Upper lobe of left lung (tissue), 4 donors: ENCODE measurements at regions not wholly inside any gene's neighbourhood (a gene's known extent, or its start where the extent isn't known, plus 50 kb on each side); places are given as distances from the start of the nearest gene placed in this dataset.

Source experiments
- CTCF ChIP-seq, 6 experiments: fragments of 450-650 bp in 4 of 6; fragments of 200-600 bp in 2 of 6; sonication (generic) in 2 of 6; IDR thresholded peaks; one replicate each; pipeline ENCODE4 v1.5.1; 2016 to 2019; ENCODE audit warnings: antibody characterized with exemption in 6 of 6
- EP300 ChIP-seq, 4 donors: sonication (generic); formaldehyde crosslinking; IDR thresholded peaks; one replicate each; pipeline ENCODE4 v1.5.1; 2017; ENCODE audit warnings: antibody characterized with exemption in 4 of 4, control low read depth in 2 of 4
- POLR2A ChIP-seq, 4 donors: fragments of 450-650 bp; IDR thresholded peaks; one replicate each; pipeline ENCODE4 v1.5.1; 2016 to 2017; ENCODE audit warnings: antibody characterized with exemption in 4 of 4, mild to moderate bottlenecking in 2 of 4
- POLR2AphosphoS5 ChIP-seq, 2 donors: sonication (generic); formaldehyde crosslinking; IDR thresholded peaks; one replicate each; pipeline ENCODE4 v1.5.1; 2017; ENCODE audit warnings: antibody characterized with exemption in 2 of 2

DNA sequence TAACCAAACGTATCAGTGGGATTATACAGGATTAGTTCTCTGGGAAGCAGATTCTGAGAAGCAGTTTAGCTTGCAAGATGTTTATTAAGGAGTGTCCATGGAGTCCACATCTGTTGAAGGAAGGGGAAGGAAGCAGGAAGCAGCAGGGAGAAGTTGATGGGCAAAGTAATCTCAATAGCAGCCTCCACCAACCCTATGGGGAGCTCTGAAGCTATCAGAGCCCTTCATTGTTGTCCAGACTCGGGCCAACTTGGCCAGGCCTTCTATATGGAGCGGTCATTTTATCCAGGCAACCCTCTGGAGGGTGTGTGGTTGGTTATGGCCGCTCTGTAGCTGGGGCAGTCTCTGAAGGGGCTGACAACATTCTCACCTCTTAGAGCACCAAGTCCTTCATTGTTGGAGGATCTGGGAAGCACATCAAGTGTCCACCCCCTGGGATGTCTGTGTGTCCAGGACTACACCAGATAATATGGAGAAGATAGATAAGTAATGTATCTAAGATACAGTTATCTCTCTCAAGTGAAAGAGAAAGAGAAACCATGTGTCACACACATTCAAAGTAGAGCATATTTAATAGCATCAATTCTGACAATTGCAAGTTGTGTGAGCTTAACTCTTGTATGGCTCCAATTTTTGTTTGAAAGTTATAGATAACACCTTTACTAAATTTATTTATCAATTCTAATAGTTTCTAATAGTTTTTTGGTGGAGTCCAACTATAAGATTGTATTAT is 101.7 kb upstream of the TRIM77 start:
- TF ChIP-seq POLR2AphosphoS5 (IDR thresholded peaks at IDR 0.05) (no peak), CTCF (IDR thresholded peaks at IDR 0.05) (no peak), POLR2A (IDR thresholded peaks at IDR 0.05) (no peak), EP300 (IDR thresholded peaks at IDR 0.05) (no peak)
